Pancreas (tissue), 10 donors: ENCODE measurements at regions not wholly inside any gene's neighbourhood (a gene's known extent, or its start where the extent isn't known, plus 50 kb on each side); places are given as distances from the start of the nearest gene placed in this dataset.
"Not testable (repeated sequence)": the region's sequence is repeated elsewhere in the genome, so short reads cannot be mapped to it uniquely, and the experiment has no call there.

Experiments used
- ATAC-seq, 4 donors: fragments of 200-7000 bp; cut with Tn5 transposase; one replicate each; pipeline versions ENCODE4 v1.8.0 to v1.9.1; 2020; ENCODE audit warnings: mild to moderate bottlenecking in 4 of 4, moderate library complexity in 4 of 4
- DNase-seq, 6 donors: peaks; one replicate each; pipeline ENCODE4 v3.0.0-alpha.2; 2020
- FAIRE-seq: peaks from 2 replicates; lab custom pipeline; 2012; peaks lifted over from hg19 to GRCh38; lab: Jason Lieb, UNC
- H3K27ac ChIP-seq, 4 donors: fragments of 200-600 bp; sonication (generic); 1 replicate in 3 of 4; 2 replicates in 1 of 4; pipeline versions ENCODE4 v1.5.0 to v1.8.0; 2020
- H3K27me3 ChIP-seq, 4 donors: fragments of 200-600 bp; one replicate each; pipeline ENCODE4 v1.8.0; 2021
- H3K36me3 ChIP-seq, 3 donors: fragments of 200-600 bp; sonication (generic) in 1 of 3; one replicate each; pipeline versions ENCODE4 v1.5.0 to v1.8.0; 2020 to 2021
- H3K4me1 ChIP-seq, 3 donors: fragments of 200-600 bp; one replicate each; pipeline ENCODE4 v1.8.0; 2021
- H3K4me3 ChIP-seq, 4 donors: fragments of 200-600 bp; sonication (generic) in 2 of 4; one replicate each; pipeline versions ENCODE4 v1.5.0 to v1.8.0; 2020 to 2021
- H3K9me3 ChIP-seq, 4 donors: fragments of 200-600 bp; one replicate each; pipeline ENCODE4 v1.8.0; 2021
- CTCF ChIP-seq, 4 donors: fragments of 200-600 bp; sonication (generic) in 3 of 4; IDR thresholded peaks; one replicate each; pipeline versions ENCODE4 v1.5.0 to v1.8.0; 2021; ENCODE audit warnings: antibody characterized with exemption in 4 of 4
- WGBS, 2 donors: extraction: QIAGEN DNeasy Blood & Tissue Kit; methylation state at CpG; one replicate each; pipeline ENCODE4 v1.1.7; 2013; 5-methylcytosine and 5-hydroxymethylcytosine counted together
- intact Hi-C, 3 donors: fragments of 100-400 bp; cut with DNase I; formaldehyde crosslinking; loops; one replicate each; pipeline versions ENCODE4 v1.11.1 to v1.14.2; 2022
- donor health status: healthy with polysubstance abuse.
- donor health status: DM: no; HTN: no; CAD: no; lungs with moderate emphysema.
- donor health status: DM: no; HTN: no; CAD: no.
- donor health status: control.
- donor health status: control.
- donor health status: Bipolar disorder and iron deficiency.
- donor health status: DM: yes; HTN: yes; CAD: no.
- donor health status: DM: no; HTN: no; CAD: no.
- donor health status: DM: no; HTN: no; CAD: no.
- donor health status: DM: yes; HTN: yes; CAD: no.

- Histone ChIP-seq H3K9me3 (no peaks in the 10 kb centered on the region), H3K4me3 (no peak overlapping the region), H3K36me3 (no peaks in the 10 kb centered on the region), H3K27ac (no peak overlapping the region), H3K27me3 (no peaks in the 10 kb centered on the region), H3K4me1 (no peaks in the 10 kb centered on the region)
- TF ChIP-seq CTCF (IDR thresholded peaks at IDR 0.05), result no peak
- intact Hi-C loops, result no loop called here
- no peak for DNase-seq
- FAIRE-seq, result no peak
- no peak for ATAC-seq
- 10 to 14% methylated on average over 1 of the region's 1 CpG for WGBS, 2 donors
Observed at GRCh38 chr5:50606179-50606578, 60.3 kb upstream of the PARP8 start.

DNA sequence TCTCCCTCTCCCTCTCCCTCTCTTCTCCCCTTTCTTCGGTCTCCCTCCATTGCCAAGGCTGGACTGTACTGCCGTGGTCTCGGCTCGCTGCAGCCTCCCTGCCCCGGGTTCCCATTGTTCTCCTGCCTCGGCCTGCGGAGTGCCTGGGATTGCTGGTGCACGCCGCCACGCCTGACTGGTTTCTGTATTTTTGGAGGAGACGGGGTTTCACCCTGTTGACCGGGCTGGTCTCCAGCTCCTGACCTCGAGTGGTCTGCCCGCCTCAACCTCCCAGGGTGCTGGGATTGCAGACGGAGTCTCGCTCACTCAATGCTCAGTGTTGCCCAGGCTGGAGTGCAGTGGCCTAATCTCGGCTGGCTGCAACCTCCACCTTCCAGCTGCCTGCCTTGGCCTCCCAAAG is 59.0 kb upstream of the PARP8 start:
- H3K27ac ChIP-seq, H3K27me3 ChIP-seq, H3K36me3 ChIP-seq, H3K4me1 ChIP-seq, H3K9me3 ChIP-seq, FAIRE-seq, intact Hi-C loops, ATAC-seq, H3K4me3 ChIP-seq: not testable (repeated sequence)
- 87 to 91% methylated on average over 16 to 17 of the region's 17 CpGs for WGBS, 2 donors
- DNase-seq, result peak in 1 of 6 donors; percentile 33

- H3K27ac ChIP-seq, intact Hi-C loops, H3K36me3 ChIP-seq, H3K9me3 ChIP-seq, H3K4me1 ChIP-seq, FAIRE-seq, H3K4me3 ChIP-seq, H3K27me3 ChIP-seq, ATAC-seq: not testable (repeated sequence)
- DNase-seq, result peak in 1 of 6 donors; percentile 51
- 88 to 92% methylated on average over 49 of the region's 49 CpGs for WGBS, 2 donors
Observed at GRCh38 chr5:50607953-50608705, 58.3 kb upstream of the PARP8 start.

GRCh38 chr5:50613057-50613456 is 53.4 kb upstream of the PARP8 start:
- ATAC-seq, H3K9me3 ChIP-seq, intact Hi-C loops, H3K4me3 ChIP-seq, H3K27me3 ChIP-seq, H3K4me1 ChIP-seq, DNase-seq, H3K36me3 ChIP-seq, H3K27ac ChIP-seq, FAIRE-seq: not testable (repeated sequence)
- WGBS, 2 donors, result 57 to 73% methylated on average over 3 of the region's 3 CpGs
